H1 (cell line): ENCODE measurements at regions not wholly inside any gene's neighbourhood (a gene's known extent, or its start where the extent isn't known, plus 50 kb on each side); places are given as distances from the start of the nearest gene placed in this dataset.

ENCODE experiments used
- CTCF ChIA-PET: fragments of 300-600 bp; sonication (Branson Sonifier 250); formaldehyde crosslinking; loops from one replicate; lab custom pipeline; 2021; ENCODE audit not compliant: partially characterized antibody; lab: Charles Lee
- POLR2A ChIA-PET: fragments of 300-600 bp; sonication (Branson Sonifier 250); formaldehyde crosslinking; loops from one replicate; lab custom pipeline; 2021; ENCODE audit warnings: inconsistent platforms; ENCODE audit not compliant: partially characterized antibody; lab: Charles Lee
- DNase-seq, 2 experiments: peaks; one replicate each; pipeline versions ENCODE4 v3.0.0 to v3.0.0-alpha.2; 2010 to 2022; ENCODE audit warnings: low spot score in 2 of 2, low read depth in 1 of 2, mixed read lengths in 1 of 2
- FAIRE-seq: peaks from 2 replicates; lab custom pipeline; 2011; peaks lifted over from hg19 to GRCh38; lab: Jason Lieb, UNC
- H2AFZ ChIP-seq: 2 replicates; pipeline ENCODE4 v1.8.1; 2012; ENCODE audit warnings: low read length, inconsistent platforms
- H2AK5ac ChIP-seq: 2 replicates; pipeline ENCODE4 v1.6.1; 2013; ENCODE audit warnings: low read depth, low read length
- H2BK120ac ChIP-seq: replicated peaks from 2 replicates; pipeline ENCODE3; 2013; ENCODE audit warnings: low read depth, low read length, inconsistent platforms
- H2BK12ac ChIP-seq: 2 replicates; pipeline ENCODE4 v1.6.1; 2013; ENCODE audit warnings: low read depth, low read length
- H2BK15ac ChIP-seq: 2 replicates; pipeline ENCODE4 v1.6.1; 2013; ENCODE audit warnings: low read length
- H2BK20ac ChIP-seq: 2 replicates; pipeline ENCODE4 v1.6.1; 2013; ENCODE audit warnings: low read length
- H2BK5ac ChIP-seq: 2 replicates; pipeline ENCODE4 v1.6.1; 2013; ENCODE audit warnings: low read depth, low read length
- H3K14ac ChIP-seq: 2 replicates; pipeline ENCODE4 v1.6.1; 2013; ENCODE audit warnings: inconsistent platforms; ENCODE audit not compliant: insufficient read length
- H3K18ac ChIP-seq: 2 replicates; pipeline ENCODE4 v1.6.1; 2013; ENCODE audit warnings: low read length; ENCODE audit errors: extremely low read depth
- H3K23ac ChIP-seq: 2 replicates; pipeline ENCODE4 v1.6.1; 2013; ENCODE audit warnings: inconsistent platforms; ENCODE audit not compliant: insufficient read length
- H3K23me2 ChIP-seq: 2 replicates; pipeline ENCODE4 v1.6.1; 2013; ENCODE audit warnings: low read depth, low read length
- H3K27ac ChIP-seq: 2 replicates; pipeline ENCODE4 v1.6.1; 2011; ENCODE audit warnings: low read depth, low read length, inconsistent platforms
- H3K27me3 ChIP-seq, 4 experiments: replicated peaks in 1 of 4; 1 replicate in 1 of 4; 2 replicates in 3 of 4; pipeline versions ENCODE4 v1.6.1 to v1.8.1; 2011 to 2013; ENCODE audit warnings: low read length in 3 of 4, mild to moderate bottlenecking in 3 of 4, inconsistent platforms in 2 of 4, mixed read lengths in 2 of 4, moderate library complexity in 1 of 4; ENCODE audit not compliant: control insufficient read depth in 3 of 4, insufficient read depth in 3 of 4; ENCODE audit errors: extremely low read depth in 1 of 4
- H3K36me3 ChIP-seq, 4 experiments: 2 replicates each; pipeline versions ENCODE4 v1.6.1 to v1.8.1; 2011 to 2013; ENCODE audit warnings: mild to moderate bottlenecking in 4 of 4, low read length in 3 of 4, moderate library complexity in 2 of 4, control low read depth in 1 of 4, inconsistent platforms in 1 of 4; ENCODE audit not compliant: insufficient read depth in 4 of 4, control insufficient read depth in 2 of 4
- H3K4ac ChIP-seq: replicated peaks from 2 replicates; pipeline ENCODE3; 2013; ENCODE audit warnings: low read length, low read depth, mixed read lengths, inconsistent platforms; ENCODE audit not compliant: insufficient read length
- H3K4me1 ChIP-seq, 4 experiments: replicated peaks in 1 of 4; 1 replicate in 1 of 4; 2 replicates in 3 of 4; pipeline versions ENCODE4 v1.6.1 to v1.8.1; 2011 to 2013; ENCODE audit warnings: low read length in 3 of 4, inconsistent platforms in 2 of 4, mixed read lengths in 1 of 4; ENCODE audit not compliant: insufficient read depth in 4 of 4, control insufficient read depth in 3 of 4
- H3K4me2 ChIP-seq, 2 experiments: 2 replicates each; pipeline versions ENCODE4 v1.6.1 to v1.8.1; 2011 to 2013; ENCODE audit warnings: low read depth in 2 of 2, low read length in 2 of 2, control low read depth in 1 of 2, inconsistent platforms in 1 of 2, mild to moderate bottlenecking in 1 of 2; ENCODE audit not compliant: insufficient read depth in 1 of 2
- H3K4me3 ChIP-seq, 4 experiments: fragments of 200-600, 300-600 bp in 1 of 4; sonication (generic), shearing (Covaris generic), sonication (Bioruptor Twin) in 1 of 4; 2 replicates each; pipeline versions ENCODE4 v1.5.1 to v1.8.1; 2011 to 2016; ENCODE audit warnings: low read length in 4 of 4, low read depth in 3 of 4, control low read depth in 2 of 4, inconsistent platforms in 2 of 4, mild to moderate bottlenecking in 2 of 4, mixed read lengths in 1 of 4, moderate library complexity in 1 of 4; ENCODE audit not compliant: insufficient read depth in 2 of 4; ENCODE audit errors: extremely low read depth in 1 of 4
- H3K56ac ChIP-seq: replicated peaks from 2 replicates; pipeline ENCODE3; 2013; ENCODE audit warnings: low read depth, mild to moderate bottlenecking, mixed read lengths, low read length, inconsistent platforms; ENCODE audit not compliant: insufficient read length
- H3K79me1 ChIP-seq: 2 replicates; pipeline ENCODE4 v1.6.1; 2013; ENCODE audit warnings: low read depth, low read length, control low read depth
- H3K79me2 ChIP-seq, 2 experiments: 2 replicates each; pipeline versions ENCODE4 v1.6.1 to v1.8.1; 2012 to 2013; ENCODE audit warnings: low read length in 2 of 2, mild to moderate bottlenecking in 2 of 2, inconsistent platforms in 1 of 2; ENCODE audit not compliant: insufficient read depth in 2 of 2, control insufficient read depth in 1 of 2
- H3K9ac ChIP-seq, 4 experiments: replicated peaks in 1 of 4; 1 replicate in 1 of 4; 2 replicates in 3 of 4; pipeline versions ENCODE4 v1.6.1 to v1.8.1; 2011 to 2013; ENCODE audit warnings: low read depth in 3 of 4, low read length in 3 of 4, control low read depth in 2 of 4, mild to moderate bottlenecking in 2 of 4, moderate library complexity in 2 of 4, inconsistent platforms in 1 of 4; ENCODE audit errors: extremely low read depth in 1 of 4
- H3K9me3 ChIP-seq, 2 experiments: 2 replicates each; pipeline versions ENCODE4 v1.6.1 to v1.8.1; 2012 to 2013; ENCODE audit warnings: mild to moderate bottlenecking in 2 of 2, moderate library complexity in 2 of 2, control low read depth in 1 of 2, inconsistent platforms in 1 of 2, low read depth in 1 of 2, low read length in 1 of 2, mixed read lengths in 1 of 2; ENCODE audit not compliant: insufficient read depth in 2 of 2
- H4K20me1 ChIP-seq, 2 experiments: replicated peaks in 1 of 2; 2 replicates each; pipeline versions ENCODE3 to v1.8.1; 2011 to 2013; ENCODE audit warnings: inconsistent platforms in 2 of 2, low read length in 2 of 2, mild to moderate bottlenecking in 1 of 2; ENCODE audit not compliant: insufficient read depth in 2 of 2, control insufficient read depth in 1 of 2
- H4K5ac ChIP-seq: 2 replicates; pipeline ENCODE4 v1.6.1; 2013; ENCODE audit warnings: low read length, low read depth, mixed read lengths, inconsistent platforms; ENCODE audit not compliant: insufficient read length
- H4K8ac ChIP-seq: 2 replicates; pipeline ENCODE4 v1.8.0; 2013; ENCODE audit warnings: mild to moderate bottlenecking, moderate library complexity, low read length, inconsistent platforms; ENCODE audit not compliant: insufficient read depth; ENCODE audit errors: extremely low read depth
- H4K91ac ChIP-seq: replicated peaks from 2 replicates; pipeline ENCODE3; 2013; ENCODE audit warnings: low read length, mixed read lengths, inconsistent platforms; ENCODE audit not compliant: insufficient read length
- BCL11A ChIP-seq, 2 experiments: IDR thresholded peaks; one replicate each; pipeline ENCODE4 v1.6.1; 2011; ENCODE audit warnings: low read depth in 2 of 2, low read length in 2 of 2, mild to moderate bottlenecking in 2 of 2
- CREB1 ChIP-seq: IDR thresholded peaks from 2 replicates; pipeline ENCODE4 v1.6.1; 2012; ENCODE audit warnings: inconsistent platforms
- GABPA ChIP-seq: IDR thresholded peaks from 2 replicates; pipeline ENCODE4 v1.6.1; 2011; ENCODE audit warnings: mild to moderate bottlenecking, low read length, moderate library complexity, borderline replicate concordance; ENCODE audit not compliant: insufficient read depth
- PHF8 ChIP-seq: fragments of 200-600 bp; sonication (generic); conservative IDR thresholded peaks from 2 replicates; pipeline ENCODE4 v1.7.1; 2012; ENCODE audit warnings: low read depth, mild to moderate bottlenecking, inconsistent platforms, low read length, moderate library complexity
- RFX5 ChIP-seq: IDR thresholded peaks from 2 replicates; pipeline ENCODE4 v1.6.1; 2011; ENCODE audit warnings: low read depth, low read length, improper control_type of control experiment, borderline replicate concordance
- SIRT6 ChIP-seq: IDR thresholded peaks from one replicate; pipeline ENCODE4 v1.7.1; 2012; ENCODE audit warnings: low read length, inconsistent platforms
- SP2 ChIP-seq: IDR thresholded peaks from 2 replicates; pipeline ENCODE4 v1.6.1; 2012; ENCODE audit warnings: mild to moderate bottlenecking, low read length, inconsistent platforms
- TAF7 ChIP-seq: optimal IDR thresholded peaks from 2 replicates; pipeline ENCODE3; 2011; ENCODE audit warnings: low read depth, mild to moderate bottlenecking, inconsistent platforms, low read length, moderate library complexity, borderline replicate concordance
- TEAD4 ChIP-seq: IDR thresholded peaks from 2 replicates; pipeline ENCODE4 v1.6.1; 2012; ENCODE audit warnings: low read depth, low read length, inconsistent platforms, mixed read lengths
- ZNF274 ChIP-seq: IDR thresholded peaks from 2 replicates; pipeline ENCODE4 v1.7.0; 2012; ENCODE audit warnings: low read length, borderline replicate concordance; ENCODE audit errors: extremely low read depth
- WGBS, 2 experiments: shearing (Covaris generic) in 1 of 2; methylation state at CpG; one replicate each; pipeline versions ENCODE4 v1.1.6 to v1.1.7; 2013 to 2015; ENCODE audit warnings: low lambda C conversion rate in 2 of 2, mixed read lengths in 2 of 2, inconsistent platforms in 1 of 2, low coverage in 1 of 2, missing lambda C conversion rate in 1 of 2; ENCODE audit not compliant: insufficient replicate concordance in 2 of 2, insufficient coverage in 1 of 2, insufficient read length in 1 of 2; ENCODE audit errors: extremely low coverage in 1 of 2, missing lambda C conversion rate in 1 of 2; 5-methylcytosine and 5-hydroxymethylcytosine counted together
- TF ChIP-seq, protein P1 (sequence below): IDR thresholded peaks from 2 replicates; pipeline ENCODE4 v1.6.1; 2012; ENCODE audit warnings: inconsistent platforms
- TF ChIP-seq, protein P2 (sequence below), 3 experiments: IDR thresholded peaks; 1 replicate in 2 of 3; 2 replicates in 1 of 3; pipeline versions ENCODE4 v1.5.1 to v1.6.1; 2011; ENCODE audit warnings: low read length in 3 of 3, mild to moderate bottlenecking in 3 of 3, inconsistent platforms in 2 of 3, low read depth in 1 of 3, moderate library complexity in 1 of 3; ENCODE audit not compliant: insufficient read depth in 1 of 3; ENCODE audit errors: control extremely low read depth in 1 of 3

DNA sequence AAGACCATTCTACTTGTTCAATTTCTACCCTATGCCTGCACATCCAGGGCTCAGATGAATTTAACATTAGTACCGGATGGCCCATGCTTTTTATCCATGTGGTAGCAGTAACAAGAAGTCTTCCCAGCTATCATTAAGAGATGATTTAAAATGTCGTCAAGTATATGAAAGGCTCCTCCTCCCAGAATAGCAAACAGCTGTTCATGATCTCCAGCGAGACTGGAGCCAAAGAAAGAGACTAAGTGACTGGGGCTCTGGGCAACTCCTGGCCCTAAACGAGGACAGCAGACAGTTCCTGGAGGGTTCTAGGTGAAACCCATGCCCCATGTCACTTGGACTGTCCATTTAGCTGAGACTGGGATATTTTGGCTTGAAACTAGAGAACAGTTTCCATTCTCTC is 160.8 kb downstream of the CDC5L start:
- no peak overlapping the region for H2BK20ac ChIP-seq
- no peak overlapping the region for H3K9ac ChIP-seq
- no peak overlapping the region for H3K4me3 ChIP-seq
- no peak overlapping the region for H2BK5ac ChIP-seq
- H2BK12ac ChIP-seq: no peak overlapping the region
- no peak overlapping the region for H4K8ac ChIP-seq
- H3K4me2 ChIP-seq: no peak overlapping the region
- no peak overlapping the region for H3K4ac ChIP-seq
- no peaks in the 10 kb centered on the region for H3K79me2 ChIP-seq
- no peaks in the 10 kb centered on the region; a peak in 3 of 7 replicates for H3K27me3 ChIP-seq
- no peaks in the 10 kb centered on the region; a peak in 1 of 8 replicates for H3K36me3 ChIP-seq
- no peak overlapping the region for H2AFZ ChIP-seq
- FAIRE-seq: no peak
- no peaks in the 10 kb centered on the region for H3K23me2 ChIP-seq
- no peaks in the 10 kb centered on the region for H4K20me1 ChIP-seq
- no peak overlapping the region for H3K56ac ChIP-seq
- no peak overlapping the region for H2BK120ac ChIP-seq
- no peak overlapping the region for H2AK5ac ChIP-seq
- ChIA-PET CTCF (interaction anchor here (0.6 kb wide), 1 partner anchor 1722 kb away, joined by 3 read pairs; no protein-coding TSS in a partner anchor), POLR2A (no interaction called here)
- H3K79me1 ChIP-seq: no peaks in the 10 kb centered on the region
- WGBS, 2 experiments: 87% methylated on average over 4 of the region's 4 CpGs; no CpG with 5 or more reads in 1 of the 2 experiments
- H4K5ac ChIP-seq: no peak overlapping the region
- no peak overlapping the region for H3K18ac ChIP-seq
- H3K23ac ChIP-seq: no peak overlapping the region
- no peak overlapping the region for H3K27ac ChIP-seq
- H3K14ac ChIP-seq: no peak overlapping the region
- H4K91ac ChIP-seq: no peak overlapping the region
- DNase-seq: no peak
- H2BK15ac ChIP-seq: no peak overlapping the region
- no peaks in the 10 kb centered on the region; a peak in 1 of 7 replicates for H3K4me1 ChIP-seq
- no peaks in the 10 kb centered on the region for H3K9me3 ChIP-seq
- TF ChIP-seq SP2 (no peak), CREB1 (no peak), ZNF274 (no peak), TAF7 (no peak), TEAD4 (no peak), BCL11A (IDR thresholded peaks at IDR 0.05; ENCODE audit: low read depth in 2 of 2, low read length in 2 of 2) (no peak), SIRT6 (no peak), PHF8 (no peak), GABPA (no peak), RFX5 (no peak)
- TF ChIP-seq, protein P1, sequence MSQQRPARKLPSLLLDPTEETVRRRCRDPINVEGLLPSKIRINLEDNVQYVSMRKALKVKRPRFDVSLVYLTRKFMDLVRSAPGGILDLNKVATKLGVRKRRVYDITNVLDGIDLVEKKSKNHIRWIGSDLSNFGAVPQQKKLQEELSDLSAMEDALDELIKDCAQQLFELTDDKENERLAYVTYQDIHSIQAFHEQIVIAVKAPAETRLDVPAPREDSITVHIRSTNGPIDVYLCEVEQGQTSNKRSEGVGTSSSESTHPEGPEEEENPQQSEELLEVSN: no peak
- TF ChIP-seq, protein P2, sequence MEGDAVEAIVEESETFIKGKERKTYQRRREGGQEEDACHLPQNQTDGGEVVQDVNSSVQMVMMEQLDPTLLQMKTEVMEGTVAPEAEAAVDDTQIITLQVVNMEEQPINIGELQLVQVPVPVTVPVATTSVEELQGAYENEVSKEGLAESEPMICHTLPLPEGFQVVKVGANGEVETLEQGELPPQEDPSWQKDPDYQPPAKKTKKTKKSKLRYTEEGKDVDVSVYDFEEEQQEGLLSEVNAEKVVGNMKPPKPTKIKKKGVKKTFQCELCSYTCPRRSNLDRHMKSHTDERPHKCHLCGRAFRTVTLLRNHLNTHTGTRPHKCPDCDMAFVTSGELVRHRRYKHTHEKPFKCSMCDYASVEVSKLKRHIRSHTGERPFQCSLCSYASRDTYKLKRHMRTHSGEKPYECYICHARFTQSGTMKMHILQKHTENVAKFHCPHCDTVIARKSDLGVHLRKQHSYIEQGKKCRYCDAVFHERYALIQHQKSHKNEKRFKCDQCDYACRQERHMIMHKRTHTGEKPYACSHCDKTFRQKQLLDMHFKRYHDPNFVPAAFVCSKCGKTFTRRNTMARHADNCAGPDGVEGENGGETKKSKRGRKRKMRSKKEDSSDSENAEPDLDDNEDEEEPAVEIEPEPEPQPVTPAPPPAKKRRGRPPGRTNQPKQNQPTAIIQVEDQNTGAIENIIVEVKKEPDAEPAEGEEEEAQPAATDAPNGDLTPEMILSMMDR (IDR thresholded peaks at IDR 0.05; ENCODE audit: control extremely low read depth in 1 of 3, insufficient read depth in 1 of 3, low read depth in 1 of 3, low read length in 3 of 3): no peak
